GM21619 (cell line): ENCODE measurements at regions not wholly inside any gene's neighbourhood (a gene's known extent, or its start where the extent isn't known, plus 50 kb on each side); places are given as distances from the start of the nearest gene placed in this dataset.
"Not testable (repeated sequence)": the region's sequence is repeated elsewhere in the genome, so short reads cannot be mapped to it uniquely, and the experiment has no call there.

Experiments
- ATAC-seq: cut with Tn5 transposase; IDR thresholded peaks from one replicate; pipeline ENCODE4 v1.9.1; 2021; ENCODE audit not compliant: unreplicated experiment

DNA sequence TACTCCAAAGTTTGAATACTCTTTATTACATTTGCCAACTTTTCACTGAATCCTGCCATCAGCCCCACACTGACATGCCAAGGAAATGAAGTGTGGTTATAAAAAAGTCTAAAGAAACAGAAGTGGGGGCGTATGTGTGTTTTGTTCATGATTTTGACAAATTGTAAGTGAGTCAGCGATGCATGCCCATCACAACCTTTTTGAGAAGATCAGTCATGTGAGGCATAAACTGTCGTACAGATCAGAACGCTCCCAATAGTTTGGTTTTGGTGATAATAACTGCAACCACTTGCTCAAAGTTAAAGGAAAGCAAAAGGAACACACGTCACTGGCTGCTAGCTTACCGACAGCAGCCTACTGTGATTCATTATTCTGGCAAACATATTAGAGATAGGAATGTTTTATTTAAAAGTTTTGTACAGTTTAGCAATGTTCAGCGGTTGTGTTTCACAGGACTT lies 95.6 kb downstream of the RGS2 start:
- no peak for ATAC-seq

DNA sequence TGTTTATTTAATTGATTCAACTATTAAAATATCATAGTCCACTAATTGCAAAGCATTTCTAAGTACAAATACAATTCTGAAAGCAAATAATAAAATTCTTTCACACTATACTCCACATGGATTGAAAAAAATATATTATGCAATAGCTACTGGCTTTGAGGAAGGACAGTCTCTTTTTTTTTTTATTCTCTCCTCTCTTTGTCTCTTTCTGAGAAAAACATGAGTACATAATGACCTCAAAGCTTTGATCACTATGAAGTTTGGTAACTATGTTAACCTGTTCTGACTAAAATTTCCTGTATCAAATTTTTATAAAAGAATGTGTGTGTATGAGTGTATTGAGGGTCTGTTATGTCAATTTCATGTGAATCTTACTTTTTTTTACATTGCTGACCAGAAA lies 96.2 kb downstream of the RGS2 start:
- ATAC-seq: no peak

- no peak for ATAC-seq
These were observed 97.5 kb downstream of the RGS2 start for GRCh38 chr1:192906334-192906733.

- ATAC-seq: no peak
These were observed 98.9 kb downstream of the RGS2 start for GRCh38 chr1:192907545-192908243.

DNA sequence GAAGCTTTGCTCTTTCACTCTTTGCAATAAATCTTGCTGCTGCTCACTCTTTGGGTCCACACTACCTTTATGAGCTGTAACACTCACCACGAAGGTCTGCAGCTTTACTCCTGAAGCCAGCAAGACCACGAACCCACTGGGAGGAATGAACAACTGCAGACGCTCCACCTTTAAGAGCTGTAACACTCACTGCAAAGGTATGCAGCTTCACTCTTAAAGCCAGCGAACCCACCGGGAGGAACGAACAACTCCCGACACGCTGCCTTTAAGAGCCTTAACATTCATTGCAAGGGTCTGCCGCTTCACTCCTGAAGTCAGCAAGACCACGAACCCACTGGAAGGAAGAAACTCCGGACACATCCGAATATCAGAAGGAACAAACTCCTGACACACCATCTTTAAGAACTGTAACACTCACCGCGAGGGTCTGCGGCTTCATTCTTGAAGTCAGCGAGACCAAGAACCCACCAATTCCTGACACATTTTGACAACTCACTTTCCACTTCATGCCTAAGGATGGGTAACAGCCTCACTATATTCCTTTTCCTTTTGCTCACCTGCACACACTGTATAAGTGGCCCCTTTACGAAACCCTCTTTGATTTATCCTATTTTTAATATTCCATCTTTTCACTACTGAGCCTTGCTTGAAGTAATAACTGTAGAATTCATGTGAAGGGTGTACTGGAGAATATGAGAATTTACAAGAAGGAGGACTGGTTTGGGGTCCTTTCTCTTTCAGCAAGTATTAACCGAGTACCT lies 103.2 kb downstream of the RGS2 start:
- not testable (repeated sequence) for ATAC-seq

DNA sequence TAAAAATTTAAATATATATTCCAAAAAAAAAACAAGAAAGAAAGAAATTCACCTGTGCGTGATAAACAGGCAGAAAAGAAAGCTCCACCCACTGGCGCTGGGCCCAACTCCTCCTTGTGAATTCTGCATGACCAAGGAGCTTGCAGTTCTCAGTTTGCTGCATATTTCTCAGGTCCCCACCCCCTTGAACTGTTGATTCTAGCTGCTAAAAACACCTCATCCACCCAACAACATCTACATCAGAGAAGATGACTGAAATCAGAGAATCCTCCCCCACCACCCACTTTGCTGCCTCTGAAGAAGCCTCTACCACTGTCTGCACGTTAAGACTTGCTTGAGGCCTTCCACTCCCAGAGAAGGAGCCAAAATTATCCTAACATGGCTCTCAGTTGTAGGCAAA lies 104.8 kb downstream of the RGS2 start:
- ATAC-seq: no peak

- no peak for ATAC-seq
These were observed 105.3 kb downstream of the RGS2 start for GRCh38 chr1:192914092-192914491.

- no peak for ATAC-seq
These were observed 105.9 kb downstream of the RGS2 start for GRCh38 chr1:192914696-192915095.

DNA sequence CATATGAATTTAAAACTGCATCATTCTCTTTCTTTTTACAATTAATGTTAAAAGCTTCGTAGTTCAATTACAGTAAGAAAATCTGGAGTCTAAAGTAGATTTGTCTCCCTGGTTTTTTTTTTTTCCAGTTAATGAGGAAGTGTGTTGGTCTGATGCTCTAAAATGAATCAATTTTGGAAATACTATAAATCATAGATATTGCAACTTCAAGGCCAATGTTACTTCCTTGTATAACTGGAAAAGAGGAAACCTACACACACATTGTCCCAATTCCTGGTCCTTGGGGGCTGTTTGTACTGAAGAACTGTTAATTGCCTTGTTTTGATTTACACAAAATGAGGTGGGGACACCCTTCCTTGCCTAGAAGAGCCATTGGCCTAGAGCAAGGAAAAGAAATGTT lies 107.2 kb downstream of the RGS2 start:
- ATAC-seq: no peak

GRCh38 chr1:192918259-192918658 lies 109.4 kb downstream of the RGS2 start:
- ATAC-seq: no peak

GRCh38 chr1:192920412-192920811 lies 111.6 kb downstream of the RGS2 start:
- ATAC-seq: no peak

DNA sequence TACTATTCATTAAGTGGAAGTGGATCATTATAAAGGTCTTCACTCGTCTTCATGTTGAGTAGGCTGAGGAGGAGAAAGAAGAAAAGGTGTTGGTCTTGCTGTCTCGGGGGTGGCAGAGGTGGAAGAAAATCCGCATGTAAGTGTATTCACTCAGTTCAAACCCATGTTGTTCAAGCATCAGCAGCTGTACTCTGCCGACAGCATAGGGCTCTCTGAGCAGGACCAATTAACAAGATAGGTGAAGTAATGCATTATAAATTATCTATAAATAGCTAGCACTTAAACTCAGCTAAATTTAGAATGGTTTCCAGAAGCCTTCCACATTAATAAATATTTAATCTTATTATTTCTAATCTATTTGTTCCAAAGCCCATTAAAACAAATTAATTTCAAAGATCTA lies 116.8 kb downstream of the RGS2 start:
- ATAC-seq: no peak

- ATAC-seq: no peak
These were observed 117.9 kb downstream of the RGS2 start for GRCh38 chr1:192926736-192927135.

GRCh38 chr1:192927496-192927895 lies 118.7 kb downstream of the RGS2 start:
- ATAC-seq: no peak

GRCh38 chr1:192929597-192929996 lies 120.8 kb downstream of the RGS2 start:
- ATAC-seq: no peak

DNA sequence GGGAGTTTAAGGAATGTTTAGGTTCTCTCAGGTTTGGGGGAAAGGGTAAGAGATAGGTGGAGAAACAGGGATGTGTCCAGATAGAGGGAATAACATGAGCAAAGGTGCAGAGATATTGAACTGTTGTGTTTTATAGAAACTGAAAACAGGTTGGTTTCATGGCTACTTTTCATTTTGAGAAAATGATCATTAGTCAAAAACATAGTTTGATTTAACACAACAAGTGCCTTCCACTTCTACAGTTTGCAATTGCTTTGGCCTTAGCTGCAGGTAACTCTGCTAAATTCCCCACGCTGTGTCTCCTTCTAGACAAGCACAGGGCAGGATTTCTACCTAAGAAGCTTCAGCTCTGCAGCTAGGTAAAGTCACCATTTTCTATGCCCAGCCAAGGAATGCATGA lies 124.9 kb downstream of the RGS2 start:
- no peak for ATAC-seq

DNA sequence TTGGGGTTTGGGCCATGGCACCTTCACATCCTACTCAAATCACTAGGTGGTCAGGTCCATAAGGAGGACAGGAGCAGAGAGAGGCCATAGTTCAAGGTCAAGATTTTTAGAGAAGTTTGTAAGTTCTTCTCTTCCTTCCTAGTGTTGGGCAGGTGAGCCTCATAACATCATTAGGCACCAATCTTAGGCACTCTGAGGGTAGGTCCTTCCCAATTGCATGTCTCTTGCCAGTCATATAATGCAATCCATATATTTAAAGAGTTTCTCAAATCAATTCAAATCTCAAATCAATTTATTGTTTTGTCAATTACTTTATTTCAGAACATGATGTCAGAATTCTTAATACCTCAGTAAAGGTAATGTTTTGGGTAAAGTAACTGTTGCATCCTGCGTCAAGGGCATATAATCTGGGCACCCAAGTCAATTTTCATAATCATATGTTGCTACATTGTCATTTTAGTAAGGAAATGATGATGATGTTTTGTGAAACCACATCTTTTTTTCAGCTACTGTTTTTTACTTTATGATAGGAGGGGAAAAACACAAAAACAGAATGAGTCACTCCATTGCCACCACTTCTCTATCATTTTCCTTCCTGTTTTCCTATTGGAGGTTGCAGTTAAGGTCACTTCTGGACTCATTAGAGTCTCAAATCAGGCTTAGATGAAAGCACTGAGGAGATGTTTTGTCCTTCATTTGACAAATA lies 122.7 kb downstream of the UCHL5 start:
- ATAC-seq: no peak

DNA sequence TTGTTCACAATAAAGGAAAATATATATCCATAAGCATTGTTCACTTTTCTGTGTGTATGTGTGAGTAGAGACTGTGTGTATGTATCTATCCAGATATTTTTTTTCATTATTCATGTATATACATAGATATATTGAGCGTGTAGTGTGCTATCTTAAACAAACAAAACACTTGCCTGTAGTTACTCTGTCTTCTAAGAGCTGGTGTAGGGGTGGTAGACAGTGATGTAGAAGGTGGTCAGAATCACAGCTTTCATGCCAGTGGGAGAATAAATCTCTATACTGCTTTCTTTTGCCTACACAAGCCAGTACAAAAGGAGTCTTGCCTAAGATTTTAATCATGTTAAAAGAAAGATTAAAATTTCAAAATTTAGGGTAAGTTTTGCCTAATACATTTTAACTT lies 122.0 kb downstream of the UCHL5 start:
- ATAC-seq: no peak

- ATAC-seq: no peak
These were observed 119.7 kb downstream of the UCHL5 start for GRCh38 chr1:192939440-192939839.

DNA sequence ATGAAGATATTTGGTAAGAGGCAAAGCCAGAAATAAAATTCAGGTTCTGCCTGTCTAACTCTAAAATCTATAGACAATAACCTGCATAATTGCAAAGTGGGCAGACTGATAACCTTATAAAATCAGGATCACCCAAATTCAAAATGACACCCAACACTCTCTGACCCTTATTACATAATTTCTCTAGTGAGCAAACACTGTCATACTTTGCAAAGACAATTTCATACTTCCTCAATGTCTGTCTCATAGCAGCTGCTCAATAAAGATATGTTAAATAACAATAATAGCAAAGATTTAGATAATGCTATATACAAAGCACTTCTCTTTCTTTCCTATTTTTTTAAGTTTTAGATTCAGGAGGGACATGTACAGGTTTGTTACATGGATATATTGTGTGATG lies 118.5 kb downstream of the UCHL5 start:
- no peak for ATAC-seq

- no peak for ATAC-seq
These were observed 117.3 kb downstream of the UCHL5 start for GRCh38 chr1:192941722-192942411.
